ENCODE measurements at regions not wholly inside any gene's neighbourhood (a gene's known extent, or its start where the extent isn't known, plus 50 kb on each side); places are given as distances from the start of the nearest gene placed in this dataset.

DNA sequence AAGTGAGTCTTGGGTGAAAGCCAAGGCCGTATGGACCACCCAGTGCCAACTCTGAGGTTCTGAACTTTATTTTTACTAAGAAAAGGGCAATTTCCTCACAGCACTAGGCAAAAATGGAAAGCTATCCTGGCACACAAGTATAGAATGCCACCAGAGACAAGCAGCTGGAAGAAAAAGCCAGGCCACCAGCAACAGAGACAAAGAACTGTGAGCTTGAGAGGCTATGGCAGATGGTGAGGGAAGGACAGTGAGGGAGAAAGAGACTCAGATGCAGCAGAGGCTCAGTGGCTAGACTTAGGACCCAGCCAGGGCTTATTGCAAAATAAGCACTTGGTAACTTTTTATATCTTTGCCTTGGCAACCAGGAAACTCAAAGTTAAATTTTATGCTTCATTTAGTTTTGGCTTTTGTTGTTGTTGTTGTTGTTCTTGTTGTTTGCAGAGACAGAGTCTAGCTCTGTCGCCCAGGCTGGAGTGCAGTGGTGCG is 78.0 kb upstream of the BZW1 start:
- no peak overlapping the region for H3K27ac ChIP-seq (ENCODE audit: poor library complexity, severe bottlenecking)
- DNase-seq (ENCODE audit: low spot score) = no peak
- no peaks in the 10 kb centered on the region for H3K4me1 ChIP-seq (ENCODE audit: insufficient read depth, poor library complexity, severe bottlenecking)
- H3K9me3 ChIP-seq (ENCODE audit: severe bottlenecking) = no peaks in the 10 kb centered on the region
- H3K36me3 ChIP-seq (ENCODE audit: low read depth) = no peaks in the 10 kb centered on the region
- H3K4me3 ChIP-seq (ENCODE audit: severe bottlenecking) = no peak overlapping the region
- no peaks in the 10 kb centered on the region for H3K27me3 ChIP-seq (ENCODE audit: insufficient read depth, poor library complexity, severe bottlenecking)
- ATAC-seq (ENCODE audit: low read depth) = no peak
- TF ChIP-seq, protein P1, sequence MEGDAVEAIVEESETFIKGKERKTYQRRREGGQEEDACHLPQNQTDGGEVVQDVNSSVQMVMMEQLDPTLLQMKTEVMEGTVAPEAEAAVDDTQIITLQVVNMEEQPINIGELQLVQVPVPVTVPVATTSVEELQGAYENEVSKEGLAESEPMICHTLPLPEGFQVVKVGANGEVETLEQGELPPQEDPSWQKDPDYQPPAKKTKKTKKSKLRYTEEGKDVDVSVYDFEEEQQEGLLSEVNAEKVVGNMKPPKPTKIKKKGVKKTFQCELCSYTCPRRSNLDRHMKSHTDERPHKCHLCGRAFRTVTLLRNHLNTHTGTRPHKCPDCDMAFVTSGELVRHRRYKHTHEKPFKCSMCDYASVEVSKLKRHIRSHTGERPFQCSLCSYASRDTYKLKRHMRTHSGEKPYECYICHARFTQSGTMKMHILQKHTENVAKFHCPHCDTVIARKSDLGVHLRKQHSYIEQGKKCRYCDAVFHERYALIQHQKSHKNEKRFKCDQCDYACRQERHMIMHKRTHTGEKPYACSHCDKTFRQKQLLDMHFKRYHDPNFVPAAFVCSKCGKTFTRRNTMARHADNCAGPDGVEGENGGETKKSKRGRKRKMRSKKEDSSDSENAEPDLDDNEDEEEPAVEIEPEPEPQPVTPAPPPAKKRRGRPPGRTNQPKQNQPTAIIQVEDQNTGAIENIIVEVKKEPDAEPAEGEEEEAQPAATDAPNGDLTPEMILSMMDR (IDR thresholded peaks at IDR 0.05; ENCODE audit: poor library complexity, severe bottlenecking) = no peak

DNA sequence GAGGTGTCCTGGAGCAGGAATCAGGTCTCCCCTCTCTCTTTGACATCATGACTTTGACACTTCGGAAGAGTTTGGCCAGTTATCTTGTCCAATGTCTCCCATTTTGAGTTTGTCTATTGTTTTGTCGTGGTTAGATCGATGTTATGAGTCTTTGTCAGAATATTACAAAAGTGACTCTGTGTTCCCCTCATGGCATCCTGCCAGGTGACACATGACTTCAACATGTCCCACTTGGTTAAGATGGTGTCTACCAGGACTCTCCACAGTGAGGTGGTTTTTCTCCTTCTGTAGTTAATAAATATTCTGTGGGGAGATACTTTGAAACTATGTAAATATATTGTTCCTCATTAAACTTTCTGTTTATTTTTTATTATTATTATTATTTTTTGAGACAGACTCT is 76.6 kb upstream of the BZW1 start:
- TF ChIP-seq, protein P1 (IDR thresholded peaks at IDR 0.05; ENCODE audit: poor library complexity, severe bottlenecking) = no peak
- Histone ChIP-seq H3K27me3 (ENCODE audit: insufficient read depth, poor library complexity, severe bottlenecking) (no peaks in the 10 kb centered on the region), H3K27ac (ENCODE audit: poor library complexity, severe bottlenecking) (no peak overlapping the region), H3K9me3 (ENCODE audit: severe bottlenecking) (no peaks in the 10 kb centered on the region), H3K4me1 (ENCODE audit: insufficient read depth, poor library complexity, severe bottlenecking) (no peaks in the 10 kb centered on the region), H3K36me3 (ENCODE audit: low read depth) (no peaks in the 10 kb centered on the region), H3K4me3 (ENCODE audit: severe bottlenecking) (no peak overlapping the region)
- ATAC-seq (ENCODE audit: low read depth) = no peak
- no peak for DNase-seq (ENCODE audit: low spot score)

DNA sequence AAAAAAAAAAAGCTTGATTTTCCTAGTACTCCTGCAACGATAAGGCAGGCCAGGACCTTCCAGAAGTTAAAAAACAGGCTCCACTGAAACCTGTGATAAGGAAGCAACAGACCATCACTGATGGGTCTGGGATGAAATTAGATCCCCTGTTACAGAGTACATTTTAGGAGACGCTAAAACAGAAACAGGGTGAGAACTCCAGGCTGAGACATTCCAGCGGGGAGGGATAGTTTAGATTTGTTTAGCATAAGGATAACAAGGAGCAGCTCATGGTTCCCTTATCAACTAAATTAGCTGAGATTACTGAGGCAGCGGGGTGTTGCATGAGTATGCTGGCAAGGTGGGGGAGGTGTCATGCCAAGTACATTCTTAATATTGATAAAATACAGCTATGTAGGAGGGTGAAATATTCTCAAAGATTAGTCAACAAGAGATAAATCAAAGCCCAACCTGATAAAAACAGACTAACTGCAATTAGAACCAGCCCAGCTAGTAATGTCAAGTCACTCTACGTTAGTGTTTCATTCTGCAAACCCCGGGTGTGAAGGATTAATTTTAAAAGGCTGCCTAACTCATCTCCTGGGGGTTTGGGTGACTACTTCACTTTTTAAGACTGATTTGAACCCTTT is 75.0 kb upstream of the BZW1 start:
- TF ChIP-seq, protein P1 (IDR thresholded peaks at IDR 0.05; ENCODE audit: poor library complexity, severe bottlenecking) = no peak
- Histone ChIP-seq H3K9me3 (ENCODE audit: severe bottlenecking) (no peaks in the 10 kb centered on the region), H3K27me3 (ENCODE audit: insufficient read depth, poor library complexity, severe bottlenecking) (no peaks in the 10 kb centered on the region), H3K27ac (ENCODE audit: poor library complexity, severe bottlenecking) (no peak overlapping the region), H3K36me3 (ENCODE audit: low read depth) (no peaks in the 10 kb centered on the region), H3K4me3 (ENCODE audit: severe bottlenecking) (no peak overlapping the region), H3K4me1 (ENCODE audit: insufficient read depth, poor library complexity, severe bottlenecking) (no peaks in the 10 kb centered on the region)
- DNase-seq (ENCODE audit: low spot score) (no peak), ATAC-seq (ENCODE audit: low read depth) (no peak)

DNA sequence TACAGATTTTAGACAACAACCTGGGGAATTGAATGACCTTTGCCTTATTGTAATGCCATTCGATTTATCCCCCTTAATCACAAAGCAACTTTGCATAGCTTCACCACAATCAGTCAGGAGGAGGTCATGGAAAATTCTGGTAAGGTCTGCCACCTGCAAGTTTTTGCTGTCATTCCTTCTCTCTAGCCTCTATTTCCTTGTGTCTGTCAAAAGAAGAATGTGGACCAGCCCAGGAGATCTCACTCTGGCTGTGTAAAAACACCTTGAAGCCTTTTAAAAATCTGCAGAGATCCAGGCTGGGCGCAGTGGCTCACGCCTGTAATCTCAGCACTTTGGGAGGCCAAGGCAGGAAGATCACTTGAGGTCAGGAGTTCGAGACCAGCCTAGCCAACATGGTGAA is 74.1 kb upstream of the BZW1 start:
- Histone ChIP-seq H3K4me1 (ENCODE audit: insufficient read depth, poor library complexity, severe bottlenecking) (no peaks in the 10 kb centered on the region), H3K36me3 (ENCODE audit: low read depth) (no peaks in the 10 kb centered on the region), H3K9me3 (ENCODE audit: severe bottlenecking) (no peaks in the 10 kb centered on the region), H3K27me3 (ENCODE audit: insufficient read depth, poor library complexity, severe bottlenecking) (no peaks in the 10 kb centered on the region), H3K27ac (ENCODE audit: poor library complexity, severe bottlenecking) (no peak overlapping the region), H3K4me3 (ENCODE audit: severe bottlenecking) (no peak overlapping the region)
- no peak for DNase-seq (ENCODE audit: low spot score)
- no peak for ATAC-seq (ENCODE audit: low read depth)
- TF ChIP-seq, protein P1 (IDR thresholded peaks at IDR 0.05; ENCODE audit: poor library complexity, severe bottlenecking) = no peak

DNA sequence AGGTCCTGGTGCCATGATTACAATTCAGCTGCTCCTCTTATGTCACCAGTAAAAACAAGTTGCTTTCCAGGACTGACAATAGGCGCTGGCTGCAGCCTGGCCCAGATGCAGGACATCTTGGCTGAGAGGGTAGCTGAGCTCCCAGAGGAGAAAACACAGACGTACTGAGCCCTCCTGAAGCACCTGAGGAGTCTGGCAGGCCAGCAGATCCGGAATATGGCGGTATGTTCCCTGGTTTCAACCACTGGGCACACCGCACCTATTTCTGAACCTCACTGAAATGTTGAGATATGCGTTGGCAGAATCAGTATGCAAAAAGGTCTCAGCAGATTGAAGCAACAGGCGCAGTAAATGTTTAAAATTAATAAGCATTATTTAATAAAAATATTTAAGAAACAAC is 73.1 kb upstream of the BZW1 start:
- no peak for DNase-seq (ENCODE audit: low spot score)
- H3K9me3 ChIP-seq (ENCODE audit: severe bottlenecking) = no peaks in the 10 kb centered on the region
- no peaks in the 10 kb centered on the region for H3K27me3 ChIP-seq (ENCODE audit: insufficient read depth, poor library complexity, severe bottlenecking)
- H3K4me1 ChIP-seq (ENCODE audit: insufficient read depth, poor library complexity, severe bottlenecking) = no peaks in the 10 kb centered on the region
- TF ChIP-seq, protein P1 (IDR thresholded peaks at IDR 0.05; ENCODE audit: poor library complexity, severe bottlenecking) = no peak
- ATAC-seq (ENCODE audit: low read depth) = no peak
- no peak overlapping the region for H3K27ac ChIP-seq (ENCODE audit: poor library complexity, severe bottlenecking)
- H3K4me3 ChIP-seq (ENCODE audit: severe bottlenecking) = no peak overlapping the region
- H3K36me3 ChIP-seq (ENCODE audit: low read depth) = no peaks in the 10 kb centered on the region

Measured in RWPE2 (cell line).